ENCODE measurements at regions not wholly inside any gene's neighbourhood (a gene's known extent, or its start where the extent isn't known, plus 50 kb on each side); places are given as distances from the start of the nearest gene placed in this dataset.

DNA sequence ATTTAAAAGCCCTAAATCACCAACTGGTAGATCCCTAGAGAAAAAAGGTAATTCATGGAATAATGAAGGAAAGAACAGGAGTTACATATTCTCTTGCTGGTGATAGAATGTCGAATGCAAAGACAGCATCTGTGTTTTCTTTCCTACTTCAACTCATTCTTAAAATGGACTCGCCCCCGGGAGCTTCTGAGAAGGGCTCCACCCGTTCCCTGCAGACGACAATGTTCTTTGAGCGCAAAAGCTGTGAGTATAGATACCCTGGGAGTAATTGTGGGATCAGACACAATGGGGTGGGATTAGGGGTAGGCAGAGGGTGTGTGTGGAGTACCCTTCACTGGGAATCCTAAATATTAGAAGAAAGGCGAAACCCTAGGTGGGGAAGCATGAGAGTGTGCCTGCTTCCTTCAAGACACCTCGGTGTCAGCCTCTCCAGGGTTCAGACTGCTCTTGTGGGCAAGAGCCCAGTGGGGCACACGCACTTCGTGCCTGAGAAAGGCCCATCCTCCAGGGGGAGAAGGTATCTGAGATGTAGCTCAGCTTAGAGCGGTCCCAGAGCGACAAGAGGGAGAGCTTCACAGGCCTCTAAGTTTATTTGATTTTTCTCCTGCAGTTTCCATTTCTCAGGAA, 123.3 kb upstream of the DPYD start:
- DNase-seq (ENCODE audit: low read depth in 3 of 3), result no peak

DNA sequence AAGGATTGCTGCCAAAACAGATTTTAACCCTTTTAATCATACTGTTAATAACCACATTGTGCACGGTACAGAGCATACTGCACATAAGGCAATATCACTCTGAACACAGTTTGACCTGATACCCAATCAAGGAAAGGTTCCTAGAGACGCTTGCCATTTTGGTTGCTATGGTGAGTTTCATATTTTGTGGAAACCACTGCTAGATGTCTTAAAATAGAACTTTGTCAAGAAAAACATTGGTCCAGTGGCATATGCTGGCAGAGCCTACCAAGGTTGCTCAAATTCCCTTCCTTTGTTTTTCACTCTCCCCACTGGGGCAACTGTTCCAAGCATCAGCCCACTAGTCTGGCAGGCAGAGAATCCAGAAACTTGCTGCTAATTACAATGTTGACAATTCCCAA, 114.8 kb upstream of the DPYD start:
- DNase-seq (ENCODE audit: low read depth in 3 of 3), result no peak

DNA sequence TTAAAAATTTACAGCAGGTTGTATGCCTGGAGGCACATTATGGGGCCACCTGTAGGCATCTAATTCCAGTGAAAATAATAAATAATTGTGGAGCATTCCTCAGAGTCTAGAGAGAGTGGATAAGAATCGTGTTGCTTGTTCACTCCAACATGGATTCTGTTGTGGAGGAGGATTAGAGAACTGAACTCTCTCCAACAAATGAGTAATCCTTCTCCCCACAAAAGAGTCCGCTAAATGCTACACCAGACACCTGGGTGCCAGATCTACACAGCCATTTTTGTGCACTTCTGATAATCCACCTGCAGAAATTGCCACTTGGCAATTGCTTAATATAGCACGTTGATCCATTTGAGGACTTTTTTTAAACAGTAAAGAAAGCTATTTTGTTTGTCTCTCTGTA, 113.7 kb upstream of the DPYD start:
- DNase-seq (ENCODE audit: low read depth in 3 of 3), result no peak

DNA sequence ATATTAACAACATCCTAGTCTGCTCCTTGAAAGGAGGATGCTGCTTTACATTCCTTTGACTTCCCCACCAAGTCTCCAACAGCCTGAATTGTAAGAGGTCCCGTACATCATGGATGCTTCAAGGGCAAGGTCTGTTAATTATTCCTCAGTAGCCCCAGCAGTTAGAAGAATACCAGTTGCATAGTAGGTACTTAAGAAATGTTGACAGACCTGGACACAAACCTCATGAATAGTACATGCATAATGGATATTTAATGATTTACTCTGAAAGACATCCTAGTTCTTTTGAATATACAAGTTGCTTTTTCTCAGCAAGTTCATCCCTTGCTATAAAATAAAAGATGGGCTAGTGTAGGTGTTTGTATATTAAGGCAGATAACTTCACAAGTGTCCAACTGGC, 112.1 kb upstream of the DPYD start:
- no peak for DNase-seq (ENCODE audit: low read depth in 3 of 3)

DNA sequence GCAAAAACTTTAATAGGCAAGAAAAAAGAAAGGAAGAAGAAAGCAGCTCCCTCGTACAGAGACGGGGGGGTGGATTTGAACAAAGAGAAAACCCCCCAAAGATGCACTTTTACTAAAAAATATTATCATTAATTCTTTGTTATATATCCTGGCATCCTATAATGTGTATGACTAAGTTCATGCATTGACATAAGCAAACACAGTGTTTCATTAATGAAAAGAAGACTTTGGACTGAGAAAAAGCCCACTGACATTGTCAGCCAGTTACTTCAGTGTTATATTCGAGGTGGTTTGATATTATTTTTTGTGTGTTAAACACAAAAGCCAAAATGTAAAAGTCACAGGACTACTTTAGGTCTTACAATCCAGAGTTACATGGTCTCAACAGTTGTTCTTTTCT, 110.1 kb upstream of the DPYD start:
- DNase-seq (ENCODE audit: low read depth in 3 of 3), result no peak

DNA sequence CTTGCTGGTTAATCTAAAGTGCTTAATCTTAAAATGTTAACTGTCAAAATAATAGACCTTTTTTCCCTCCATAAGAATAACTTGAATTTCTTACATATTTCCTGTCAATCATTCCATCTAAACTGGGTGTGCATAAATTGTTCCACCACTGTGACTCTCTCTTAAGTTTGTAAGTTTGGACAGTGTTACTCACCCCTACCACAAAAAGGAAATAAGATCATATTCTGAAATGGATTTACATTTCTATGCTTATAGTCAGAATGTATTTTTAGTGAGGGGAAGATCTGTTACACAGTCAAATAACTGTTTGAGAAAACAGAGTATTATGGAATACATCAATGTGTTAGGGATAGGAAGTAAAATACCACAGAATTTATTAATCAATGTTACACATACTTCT, 109.6 kb upstream of the DPYD start:
- DNase-seq (ENCODE audit: low read depth in 3 of 3), result no peak

DNA sequence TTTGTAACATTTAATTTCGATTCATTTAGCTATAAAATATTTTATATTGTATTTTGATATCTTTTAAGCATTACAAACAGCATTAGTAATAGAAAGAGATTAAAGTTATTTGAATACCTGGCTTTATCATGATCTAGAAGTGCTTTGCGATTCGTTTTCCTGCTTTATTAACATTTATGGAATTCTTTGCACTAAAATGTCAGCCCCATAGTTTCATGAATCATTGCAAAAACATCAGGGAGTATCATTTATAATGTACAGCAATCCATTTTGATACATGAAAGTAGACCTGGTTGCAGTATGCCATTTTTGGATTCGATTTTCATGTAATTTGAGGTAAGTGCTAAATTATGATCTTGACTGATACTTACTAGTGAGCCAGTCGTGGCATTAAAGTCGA, 108.0 kb upstream of the DPYD start:
- no peak for DNase-seq (ENCODE audit: low read depth in 3 of 3)

DNA sequence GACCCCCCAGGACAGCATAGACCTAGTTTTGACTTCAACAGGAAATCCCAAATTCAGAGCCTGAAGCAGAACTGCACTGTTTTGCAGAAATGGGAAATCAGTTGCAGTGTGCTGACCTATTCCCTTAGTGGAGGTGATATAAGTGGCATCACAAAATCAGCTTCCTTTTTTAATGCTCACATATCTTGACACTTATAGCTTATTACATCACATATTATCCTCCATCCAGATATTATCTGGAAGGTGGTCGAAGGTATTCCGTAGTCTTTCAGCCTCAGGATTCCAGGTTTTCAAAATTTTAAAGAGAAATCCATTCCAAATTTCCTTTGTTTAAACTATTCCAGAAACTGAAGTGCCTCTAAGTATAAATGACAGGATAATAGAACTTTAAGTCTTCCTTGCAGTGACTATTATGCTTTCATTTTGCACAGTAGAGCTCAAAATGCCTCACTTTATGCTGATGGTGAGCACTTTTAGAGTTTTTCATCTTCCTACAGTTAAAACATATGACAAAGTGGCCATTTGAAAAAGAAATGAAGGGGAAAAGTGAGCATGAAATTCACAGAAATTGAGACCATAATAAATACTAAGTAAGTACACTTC, 106.4 kb upstream of the DPYD start:
- no peak for DNase-seq (ENCODE audit: low read depth in 3 of 3)

DNA sequence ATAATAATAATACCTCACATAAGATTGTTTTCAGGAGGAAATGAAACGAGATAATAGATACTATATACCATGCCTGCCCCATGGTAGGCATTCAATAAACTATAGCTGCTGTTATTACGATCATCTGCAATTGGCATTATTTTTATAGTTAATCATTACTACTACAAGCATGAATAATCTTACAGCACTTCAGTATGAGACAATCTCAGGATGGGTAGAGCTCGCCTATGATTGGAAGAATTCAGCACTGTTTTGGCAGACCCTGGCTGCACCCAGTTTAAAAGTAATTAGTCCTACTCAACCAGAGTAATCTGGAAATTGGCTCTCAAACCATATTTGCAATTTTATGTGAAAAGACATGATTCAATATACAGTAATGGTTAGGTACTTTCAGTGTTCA, 105.0 kb upstream of the DPYD start:
- DNase-seq (ENCODE audit: low read depth in 3 of 3), result no peak

DNA sequence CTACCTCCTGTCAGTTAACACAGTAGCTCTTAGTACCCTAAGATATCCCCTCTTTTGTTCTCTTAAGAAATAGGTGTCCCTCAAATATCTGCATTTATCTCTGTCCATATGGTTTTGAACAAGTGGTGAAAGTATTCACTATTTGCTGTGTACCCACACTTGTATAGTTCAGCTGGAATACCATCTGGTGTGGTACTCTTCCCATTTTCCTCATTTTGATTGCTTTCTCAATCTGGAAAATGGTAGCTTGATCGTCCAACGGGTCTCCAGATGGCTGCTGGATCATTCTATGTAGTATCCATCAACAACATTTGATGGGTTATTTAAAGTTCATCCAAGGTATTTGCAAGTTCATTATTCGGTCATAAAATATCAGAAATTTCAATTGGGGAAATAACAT, 100.3 kb upstream of the DPYD start:
- DNase-seq (ENCODE audit: low read depth in 3 of 3), result no peak

DNA sequence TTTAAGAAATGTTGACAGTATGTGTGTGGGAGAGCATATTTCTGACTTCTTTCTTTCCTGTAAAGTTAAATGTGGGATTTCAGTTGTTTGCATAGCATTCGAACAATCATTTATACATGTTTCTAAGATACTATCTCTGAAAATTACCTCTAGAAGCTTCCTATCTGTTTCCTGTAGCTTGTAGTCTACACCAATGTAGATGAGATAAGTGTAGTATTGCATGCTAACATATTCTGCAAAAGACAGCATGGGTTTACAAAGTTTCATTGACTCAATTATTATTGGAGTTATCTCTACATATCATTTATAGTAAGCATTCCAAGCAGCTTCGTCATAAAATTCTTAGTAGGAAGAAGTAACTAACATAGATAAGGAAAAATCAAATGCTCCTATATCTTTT, 98.9 kb upstream of the DPYD start:
- DNase-seq (ENCODE audit: low read depth in 3 of 3), result no peak

DNA sequence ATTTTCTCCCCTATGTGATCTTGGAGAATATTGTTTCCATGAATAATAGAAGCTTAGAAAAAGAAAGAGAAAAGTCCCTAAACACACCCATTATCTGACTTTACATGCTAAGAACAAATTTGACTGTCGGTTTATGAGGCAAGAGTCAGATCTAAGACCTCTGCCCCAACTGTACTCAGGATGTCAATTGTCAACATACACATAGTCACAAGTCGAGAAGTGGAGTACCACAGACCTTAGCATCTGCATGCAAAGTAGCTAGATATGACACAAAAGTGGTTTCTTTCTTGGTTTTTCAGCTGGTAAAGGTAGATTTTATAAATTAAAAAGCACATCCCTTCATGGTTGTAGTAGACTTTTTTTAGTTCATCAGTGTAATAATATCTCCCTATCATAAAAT, 97.2 kb upstream of the DPYD start:
- no peak for DNase-seq (ENCODE audit: low read depth in 3 of 3)

DNA sequence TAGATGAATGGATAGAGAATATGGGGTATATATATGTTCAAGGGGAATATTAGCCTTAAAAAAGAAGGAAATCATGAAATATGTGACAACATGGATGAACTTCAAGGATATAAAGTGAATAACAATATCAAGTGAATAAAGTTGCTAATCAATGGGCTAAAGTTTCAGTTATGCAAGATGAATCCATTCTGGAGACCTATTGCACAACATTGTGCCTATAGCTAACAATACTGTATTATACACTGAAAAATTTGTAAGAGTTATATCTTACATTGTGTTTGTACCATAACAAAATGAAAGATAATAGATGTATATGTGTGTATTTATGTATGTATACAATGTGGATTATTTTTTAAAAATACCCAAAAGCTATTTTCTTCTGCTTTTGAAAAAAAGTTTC, 96.3 kb upstream of the DPYD start:
- no peak for DNase-seq (ENCODE audit: low read depth in 3 of 3)

DNA sequence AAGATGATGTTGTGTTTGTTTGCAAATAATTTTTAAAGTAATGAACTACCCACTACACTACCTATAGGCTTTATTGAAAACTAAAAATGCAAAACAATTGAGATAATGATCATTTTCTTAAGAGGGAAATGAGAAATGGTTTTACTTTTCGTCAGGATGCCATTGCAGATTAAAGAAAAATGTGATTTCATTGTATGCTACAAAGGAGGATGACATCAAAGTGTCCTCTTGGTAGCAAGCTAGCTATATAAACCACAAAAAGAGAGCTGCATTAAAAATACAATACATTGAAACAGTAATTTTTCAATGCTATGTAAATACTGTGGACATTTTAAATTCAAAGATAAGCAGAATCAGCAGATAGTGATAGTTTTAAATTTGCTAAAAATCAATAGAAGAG, 87.5 kb upstream of the DPYD start:
- DNase-seq (ENCODE audit: low read depth in 3 of 3), result no peak

DNA sequence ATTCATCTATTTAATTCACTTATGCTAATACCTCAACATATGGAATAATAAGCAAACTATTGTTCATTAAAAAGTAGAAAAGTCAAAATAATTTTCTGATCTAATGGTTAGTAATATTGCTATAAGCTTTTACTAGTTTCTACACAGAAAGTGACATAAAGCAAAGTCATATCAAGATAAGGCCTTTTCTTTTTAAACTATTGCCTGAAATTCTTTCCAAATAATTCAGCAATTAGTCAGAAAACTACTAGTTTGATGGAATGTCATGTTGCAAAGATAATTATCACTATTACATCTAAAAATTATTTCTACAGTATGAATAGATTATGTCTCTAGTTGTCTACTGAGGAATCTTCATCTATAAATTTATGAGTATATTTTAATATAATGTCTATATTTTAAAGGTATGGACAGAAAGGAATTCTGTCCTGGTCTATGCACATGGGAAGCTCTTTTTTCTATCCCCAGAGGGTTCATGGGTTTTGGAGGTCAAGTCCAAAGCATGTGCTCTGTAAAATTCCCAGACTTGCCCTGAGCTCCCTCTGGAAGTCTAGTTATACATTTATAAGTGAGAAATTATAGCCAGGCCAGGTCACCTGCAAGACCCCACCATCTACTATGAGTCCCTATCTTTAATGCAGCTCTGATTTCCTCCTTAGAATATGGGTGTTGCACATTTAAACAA, 84.6 kb upstream of the DPYD start:
- DNase-seq (ENCODE audit: low read depth in 3 of 3), result no peak

DNA sequence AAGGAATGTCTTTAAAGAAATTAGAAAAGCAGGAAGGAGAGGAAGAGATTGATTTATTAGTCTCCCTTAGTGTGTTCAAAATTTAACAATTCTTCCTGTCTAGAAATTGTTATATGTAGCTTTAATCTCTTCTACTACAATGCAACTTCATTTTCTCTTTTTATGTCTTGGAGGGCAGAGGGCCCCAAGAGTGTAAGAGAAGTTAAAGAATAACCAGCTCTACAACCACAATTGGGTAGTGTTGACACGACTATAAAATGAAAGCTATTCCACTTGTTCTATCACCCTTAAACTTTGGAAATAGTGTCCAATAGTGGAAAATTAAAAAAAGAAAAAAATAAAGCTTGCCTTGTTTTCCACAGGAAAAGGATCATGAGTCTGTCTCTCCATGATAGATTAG, 82.6 kb upstream of the DPYD start:
- no peak for DNase-seq (ENCODE audit: low read depth in 3 of 3)

DNA sequence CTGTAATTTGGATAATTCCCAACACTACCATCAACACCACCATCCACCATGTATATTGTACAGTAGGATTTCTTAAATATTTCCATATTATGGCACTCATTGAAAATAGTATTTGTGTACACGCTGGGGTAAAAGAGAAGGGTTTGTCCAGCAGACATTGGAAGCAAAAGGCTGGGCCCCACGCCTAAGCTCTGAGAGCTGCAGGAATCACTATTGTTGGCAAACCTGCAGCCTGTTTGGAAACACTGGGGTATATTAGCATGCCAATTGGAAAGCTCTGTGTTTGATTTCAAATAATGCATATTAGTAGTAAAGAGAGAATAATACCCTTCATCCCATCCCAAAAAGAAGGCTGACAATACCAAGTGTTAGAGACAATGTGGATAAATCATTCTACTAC, 81.5 kb upstream of the DPYD start:
- DNase-seq (ENCODE audit: low read depth in 3 of 3), result no peak

DNA sequence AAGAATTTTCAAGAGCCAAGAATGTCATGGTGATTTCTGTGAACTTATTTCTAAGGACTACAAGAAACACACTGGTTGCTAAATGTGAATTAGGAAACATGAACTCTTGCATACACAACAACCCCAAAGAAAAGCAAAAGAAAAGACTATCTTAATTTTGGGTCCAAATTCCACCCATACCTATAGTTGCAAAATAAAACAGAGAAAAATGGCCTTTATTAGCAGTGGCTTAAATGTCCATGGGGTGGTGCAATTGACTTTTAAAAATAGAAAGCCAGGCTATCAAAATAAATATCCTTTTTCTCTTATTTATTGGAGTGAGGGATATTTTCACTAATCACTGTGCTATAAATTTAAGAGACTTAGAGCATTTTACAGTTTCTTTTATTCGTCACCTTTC, 80.9 kb upstream of the DPYD start:
- DNase-seq (ENCODE audit: low read depth in 3 of 3), result no peak

DNA sequence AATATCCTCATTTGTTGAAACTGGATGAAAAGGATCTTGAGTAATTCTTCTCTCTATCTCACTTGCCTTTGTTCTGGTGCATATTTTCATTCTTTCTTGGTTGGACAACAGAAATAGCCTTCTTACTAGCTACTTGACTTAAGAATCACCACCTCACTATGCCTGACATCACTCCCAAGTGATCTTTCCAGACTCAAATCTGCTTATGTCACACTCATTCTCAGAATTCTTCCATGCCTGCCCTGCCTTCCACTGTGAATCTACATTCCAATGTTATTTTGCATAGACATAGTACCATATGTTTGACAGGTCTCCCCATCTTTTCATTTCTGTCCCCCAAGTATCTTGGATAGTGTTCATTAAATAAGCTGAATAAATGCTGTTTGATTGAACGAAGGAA, 78.5 kb upstream of the DPYD start:
- no peak for DNase-seq (ENCODE audit: low read depth in 3 of 3)

DNA sequence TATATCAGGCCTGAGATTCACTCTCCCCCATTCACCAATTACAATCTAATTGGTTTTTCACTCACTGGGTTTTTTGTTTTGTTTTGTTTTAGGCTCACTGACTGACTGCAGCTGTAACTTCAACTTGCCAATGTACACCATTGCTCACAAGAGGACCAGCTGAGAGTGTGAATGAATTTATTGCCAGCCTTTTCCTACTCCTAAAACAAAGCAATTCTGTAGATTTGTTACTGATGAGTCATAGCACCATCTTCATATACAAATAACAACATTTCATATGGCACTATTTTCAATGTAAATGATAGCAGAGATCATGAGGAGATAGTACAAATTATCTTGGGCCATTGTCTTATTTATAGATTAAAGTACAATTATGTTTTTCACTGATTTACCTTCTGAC, 76.0 kb upstream of the DPYD start:
- DNase-seq (ENCODE audit: low read depth in 3 of 3), result no peak

DNA sequence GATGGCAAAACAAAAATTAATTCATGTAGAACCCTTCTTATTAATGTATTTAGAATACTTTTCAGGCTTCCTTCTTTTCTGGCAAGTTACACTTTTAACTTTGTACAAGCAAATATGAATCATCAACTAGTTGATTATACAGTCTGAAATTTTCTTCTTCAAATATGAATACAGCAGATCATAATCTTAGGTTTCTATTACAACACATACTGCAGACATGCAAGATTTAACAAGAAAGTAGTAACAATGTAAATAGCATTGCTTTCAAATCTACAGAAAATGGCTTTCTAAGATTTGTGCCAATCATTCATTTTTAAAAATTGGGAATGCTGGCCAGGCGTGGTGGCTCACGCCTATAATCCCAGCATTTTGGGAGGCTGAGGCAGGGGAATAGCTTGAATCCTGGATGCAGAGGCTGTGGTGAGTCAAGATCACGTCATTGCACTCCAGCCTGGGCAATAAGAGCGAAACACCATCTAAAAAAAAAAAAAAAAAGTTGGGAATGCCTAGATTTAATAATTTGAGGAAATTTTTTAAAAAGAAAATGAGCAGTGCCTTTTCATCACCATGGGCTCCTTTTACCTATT, 68.4 kb upstream of the DPYD start:
- DNase-seq (ENCODE audit: low read depth in 3 of 3), result no peak

DNA sequence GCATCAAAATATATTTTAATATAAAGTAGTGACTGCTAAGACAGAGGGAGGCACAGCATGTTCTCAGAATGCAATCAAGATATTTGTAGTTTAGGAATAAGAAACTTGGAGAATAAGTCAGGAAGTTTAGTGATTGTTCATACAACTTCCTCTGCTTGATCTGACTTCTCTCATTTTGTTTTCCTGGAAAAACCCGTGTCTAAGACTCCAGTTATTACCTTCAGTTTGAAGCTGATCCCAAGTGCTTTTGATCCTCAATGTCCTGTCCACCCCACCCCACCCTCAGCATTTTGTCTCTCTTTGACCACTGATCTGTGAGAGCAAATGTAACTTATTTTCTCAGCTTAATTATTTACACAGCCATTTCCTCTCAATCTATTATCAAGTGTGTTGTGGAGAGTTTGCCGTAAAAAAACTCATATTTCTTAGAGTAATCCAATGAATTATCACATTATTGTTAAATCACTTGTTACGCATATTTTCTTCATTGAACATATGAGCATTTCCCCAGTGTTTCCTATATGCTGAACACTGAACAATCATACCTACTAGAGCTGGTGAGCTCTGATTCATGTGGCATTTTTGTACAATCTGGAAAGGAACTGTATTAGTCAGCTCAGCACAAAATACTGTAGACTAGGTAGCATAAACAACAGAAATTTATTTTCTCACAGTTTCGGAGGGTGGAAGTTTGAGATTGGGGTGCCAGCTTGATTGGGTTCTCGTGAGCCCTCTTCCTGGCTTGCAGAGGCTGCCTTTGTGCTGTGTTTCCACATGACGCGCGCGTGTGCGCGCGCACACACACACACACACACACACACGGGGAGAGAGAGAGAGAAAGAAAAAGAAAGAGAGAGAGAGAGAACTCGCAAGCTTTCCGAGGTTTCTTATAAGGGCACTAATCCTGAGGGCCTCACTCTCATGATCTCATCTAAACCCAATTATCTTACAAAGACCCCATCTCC, 65.5 kb upstream of the DPYD start:
- DNase-seq (ENCODE audit: low read depth in 3 of 3), result no peak
